ENCODE measurements at regions not wholly inside any gene's neighbourhood (a gene's known extent, or its start where the extent isn't known, plus 50 kb on each side); places are given as distances from the start of the nearest gene placed in this dataset.
"Not testable (repeated sequence)": the region's sequence is repeated elsewhere in the genome, so short reads cannot be mapped to it uniquely, and the experiment has no call there.

- no peak for DNase-seq (ENCODE audit: low read depth)
These were observed 160.1 kb upstream of the CDH5 start for GRCh38 chr16:66206363-66206762.

- peak; percentile 2 for DNase-seq (ENCODE audit: low read depth)
These were observed 160.9 kb upstream of the CDH5 start for GRCh38 chr16:66205287-66206231.

- no peak for DNase-seq (ENCODE audit: low read depth)
These were observed 161.7 kb upstream of the CDH5 start for GRCh38 chr16:66204756-66205155.

GRCh38 chr16:66203476-66203875 is 163.0 kb upstream of the CDH5 start:
- DNase-seq (ENCODE audit: low read depth): no peak

- no peak for DNase-seq (ENCODE audit: low read depth)
These were observed 167.3 kb upstream of the CDH5 start for GRCh38 chr16:66199189-66199588.

- DNase-seq (ENCODE audit: low read depth): no peak
These were observed 167.8 kb upstream of the CDH5 start for GRCh38 chr16:66198641-66199040.

- DNase-seq (ENCODE audit: low read depth): no peak
These were observed 168.7 kb upstream of the CDH5 start for GRCh38 chr16:66197668-66198278.

GRCh38 chr16:66196770-66197169 is 169.7 kb upstream of the CDH5 start:
- DNase-seq (ENCODE audit: low read depth): no peak

- DNase-seq (ENCODE audit: low read depth): no peak
These were observed 171.6 kb upstream of the CDH5 start for GRCh38 chr16:66194866-66195265.

GRCh38 chr16:66193543-66194229 is 172.8 kb upstream of the CDH5 start:
- no peak for DNase-seq (ENCODE audit: low read depth)

GRCh38 chr16:66190411-66190810 is 176.1 kb upstream of the CDH5 start:
- no peak for DNase-seq (ENCODE audit: low read depth)

- peak; percentile 28 for DNase-seq (ENCODE audit: low read depth)
These were observed 176.5 kb upstream of the CDH5 start for GRCh38 chr16:66189951-66190350.

GRCh38 chr16:66188917-66189725 is 177.4 kb upstream of the CDH5 start:
- no peak for DNase-seq (ENCODE audit: low read depth)

- no peak for DNase-seq (ENCODE audit: low read depth)
These were observed 180.2 kb upstream of the CDH5 start for GRCh38 chr16:66186251-66186785.

GRCh38 chr16:66182592-66182991 is 183.9 kb upstream of the CDH5 start:
- DNase-seq (ENCODE audit: low read depth): no peak

GRCh38 chr16:66176731-66177130 is 189.8 kb upstream of the CDH5 start:
- DNase-seq (ENCODE audit: low read depth): no peak

- DNase-seq (ENCODE audit: low read depth): no peak
These were observed 190.4 kb upstream of the CDH5 start for GRCh38 chr16:66176111-66176510.

- no peak for DNase-seq (ENCODE audit: low read depth)
These were observed 190.9 kb upstream of the CDH5 start for GRCh38 chr16:66175636-66176035.

- no peak for DNase-seq (ENCODE audit: low read depth)
These were observed 191.4 kb upstream of the CDH5 start for GRCh38 chr16:66175058-66175457.

- not testable (repeated sequence) for DNase-seq (ENCODE audit: low read depth)
These were observed 192.7 kb upstream of the CDH5 start for GRCh38 chr16:66173796-66174195.

GRCh38 chr16:66173181-66173580 is 193.3 kb upstream of the CDH5 start:
- DNase-seq (ENCODE audit: low read depth): not testable (repeated sequence)

GRCh38 chr16:66172463-66172862 is 194.0 kb upstream of the CDH5 start:
- DNase-seq (ENCODE audit: low read depth): no peak
